NCI-H2196 (cell line): ENCODE measurements at regions not wholly inside any gene's neighbourhood (a gene's known extent, or its start where the extent isn't known, plus 50 kb on each side); places are given as distances from the start of the nearest gene placed in this dataset.
"Not testable (repeated sequence)": the region's sequence is repeated elsewhere in the genome, so short reads cannot be mapped to it uniquely, and the experiment has no call there.

Experiments
- DNase-seq: peaks from one replicate; lab custom pipeline; 2025; ENCODE audit not compliant: unreplicated experiment; lab: John Stamatoyannopoulos, UW

DNA sequence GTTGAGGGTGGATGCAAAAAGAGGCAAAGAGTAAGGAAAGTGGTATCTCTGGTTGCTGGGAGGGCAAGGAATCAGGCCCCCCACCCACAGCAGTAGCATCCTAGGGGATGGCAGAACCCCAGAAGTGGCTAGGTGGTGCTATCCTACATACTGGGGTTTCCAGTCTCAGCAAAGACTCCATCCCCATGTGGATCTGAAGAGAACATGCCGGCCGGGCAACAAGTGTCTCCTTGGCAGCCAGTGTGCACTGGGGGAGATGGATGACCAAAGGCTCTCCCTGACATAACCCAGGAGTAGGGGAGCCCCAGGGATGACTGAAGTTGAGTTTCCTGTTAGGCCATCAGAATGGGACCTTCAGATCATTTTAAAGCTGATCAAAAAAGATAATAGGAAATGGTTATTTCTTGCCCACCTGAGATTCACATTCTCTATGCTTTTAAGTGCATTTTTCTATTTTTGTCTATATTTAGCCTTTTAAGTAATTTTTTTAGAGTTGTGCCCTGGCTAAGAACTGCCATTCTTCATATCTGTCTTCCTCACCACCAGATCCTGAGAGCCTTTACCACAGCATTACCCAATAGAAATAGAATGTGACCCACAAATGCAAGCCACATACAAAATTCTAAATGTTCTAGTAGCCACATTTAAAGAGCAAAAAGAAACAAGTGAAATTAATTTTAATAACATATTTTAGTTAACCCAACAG is 78.7 kb upstream of the SMIM23 start:
- DNase-seq: no peak

DNA sequence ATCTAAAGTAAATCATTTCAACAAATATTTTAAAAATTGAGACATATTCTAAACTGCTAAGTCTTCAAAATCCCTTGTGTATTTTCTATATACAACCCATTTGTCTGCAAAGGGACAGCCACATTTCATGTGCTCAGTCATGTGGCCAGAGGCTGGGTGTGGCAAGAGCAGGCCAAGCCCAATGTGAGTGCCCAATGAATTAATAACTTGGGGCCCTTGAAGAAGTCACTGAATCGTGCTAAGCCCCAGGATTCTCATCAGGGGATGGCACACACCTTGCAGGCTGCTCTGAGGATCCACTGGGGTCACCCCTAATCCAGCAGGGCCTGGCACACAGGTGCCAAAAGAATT is 78.2 kb upstream of the SMIM23 start:
- DNase-seq: no peak

DNA sequence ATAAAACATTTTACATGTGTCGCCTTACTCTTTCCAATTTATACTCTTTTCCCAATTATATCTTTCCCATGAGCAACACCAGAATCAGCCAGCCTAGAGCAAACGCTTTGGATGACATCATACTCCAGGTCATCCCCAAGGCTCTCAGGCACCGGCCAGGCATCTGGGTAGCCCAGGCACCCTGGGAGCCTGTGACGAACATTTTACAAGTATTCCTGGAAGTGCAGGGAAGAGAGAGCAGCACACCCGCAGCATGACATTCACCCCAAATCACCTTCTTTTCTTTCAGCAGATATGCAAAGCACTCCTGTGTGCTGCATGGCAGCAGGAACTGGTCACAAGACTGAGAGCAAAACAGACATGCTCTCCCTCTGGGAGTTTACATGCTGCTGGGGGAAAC is 75.7 kb upstream of the SMIM23 start:
- no peak for DNase-seq

DNA sequence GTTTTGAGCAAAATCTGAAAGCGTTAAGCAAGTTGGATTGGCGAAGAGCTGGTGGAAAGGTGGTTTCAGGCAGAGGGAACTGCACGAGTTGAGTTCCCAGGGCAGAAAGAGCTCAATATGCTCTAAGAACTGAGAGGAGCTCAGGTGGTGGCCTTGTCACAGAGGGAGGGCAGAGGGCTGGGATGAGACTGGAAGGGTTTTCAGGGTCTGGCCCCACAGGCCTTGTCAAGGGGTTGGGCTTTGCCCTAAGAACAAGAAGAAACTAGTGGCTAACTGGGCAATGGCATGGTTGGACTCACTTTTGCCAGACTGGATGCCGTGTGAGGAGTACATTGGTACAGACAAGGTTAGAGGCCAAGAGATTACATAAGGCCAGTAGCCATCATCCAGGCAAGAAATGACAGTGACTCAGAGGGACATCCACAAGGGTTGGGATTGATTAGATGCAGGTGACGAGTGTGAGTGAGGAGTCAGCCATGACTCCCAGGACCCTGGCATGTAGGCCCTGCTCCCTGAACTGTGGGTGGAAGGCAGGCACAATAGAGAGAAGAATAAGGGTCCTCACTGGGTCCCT is 75.1 kb upstream of the SMIM23 start:
- no peak for DNase-seq

DNA sequence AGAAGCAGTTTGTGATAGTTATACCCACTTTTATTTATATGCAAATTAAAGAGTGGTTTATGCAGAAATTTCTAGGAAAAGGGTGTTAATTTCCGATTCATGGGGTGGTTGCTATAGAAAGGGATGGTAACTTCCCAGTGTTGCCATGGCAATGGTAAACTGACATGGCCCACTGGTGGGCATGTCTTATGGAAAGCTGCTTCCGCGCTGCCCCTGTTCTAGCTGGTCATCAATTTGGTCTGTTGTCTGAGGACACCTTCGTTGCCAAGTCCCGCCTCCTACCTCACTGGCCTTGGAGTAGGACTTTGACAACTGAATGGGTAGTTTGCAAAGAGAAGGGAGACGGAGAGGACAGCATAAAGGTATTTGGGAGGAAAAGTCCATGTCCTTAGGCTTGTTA is 74.0 kb upstream of the SMIM23 start:
- no peak for DNase-seq

DNA sequence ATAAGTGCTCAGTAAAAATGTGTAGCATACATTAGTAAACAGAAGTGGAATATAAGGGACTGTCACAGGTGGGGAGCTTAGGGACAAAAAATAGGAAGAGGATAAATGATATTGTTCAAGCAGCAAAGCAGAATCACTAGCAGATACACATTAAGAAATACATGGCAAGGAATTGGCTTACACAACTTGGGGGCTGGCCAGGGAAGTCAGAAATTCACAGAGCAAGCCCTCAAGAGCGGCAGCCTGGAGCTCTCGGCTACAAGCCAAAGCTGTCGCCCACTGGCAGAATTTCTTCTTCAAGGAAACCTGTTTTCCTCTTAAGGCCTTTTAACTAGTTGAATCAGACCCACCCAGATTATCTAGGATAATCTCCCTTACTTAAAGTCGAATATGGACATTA is 73.0 kb upstream of the SMIM23 start:
- no peak for DNase-seq

DNA sequence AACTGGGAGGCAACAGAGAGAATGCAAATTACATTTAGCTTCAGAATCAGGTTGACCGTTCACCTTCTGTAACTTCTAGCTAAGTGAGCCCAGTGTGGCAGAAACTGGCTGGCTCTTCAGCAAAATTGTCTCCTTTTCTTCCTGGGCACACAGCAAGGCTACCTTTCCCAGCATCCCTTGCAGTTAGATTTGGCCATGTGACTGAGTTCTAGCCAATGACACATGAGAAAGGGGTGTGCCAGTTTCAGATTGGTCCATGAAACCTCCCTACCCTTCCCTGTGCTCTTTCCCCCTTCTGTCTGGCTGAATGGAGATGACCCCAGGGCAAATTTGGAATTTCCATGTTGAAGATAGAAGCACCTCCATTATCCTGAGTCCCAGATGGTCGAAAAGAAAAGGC is 72.5 kb upstream of the SMIM23 start:
- no peak for DNase-seq

- no peak for DNase-seq
Measured at GRCh38 chr5:171714261-171714660, 71.4 kb upstream of the SMIM23 start.

DNA sequence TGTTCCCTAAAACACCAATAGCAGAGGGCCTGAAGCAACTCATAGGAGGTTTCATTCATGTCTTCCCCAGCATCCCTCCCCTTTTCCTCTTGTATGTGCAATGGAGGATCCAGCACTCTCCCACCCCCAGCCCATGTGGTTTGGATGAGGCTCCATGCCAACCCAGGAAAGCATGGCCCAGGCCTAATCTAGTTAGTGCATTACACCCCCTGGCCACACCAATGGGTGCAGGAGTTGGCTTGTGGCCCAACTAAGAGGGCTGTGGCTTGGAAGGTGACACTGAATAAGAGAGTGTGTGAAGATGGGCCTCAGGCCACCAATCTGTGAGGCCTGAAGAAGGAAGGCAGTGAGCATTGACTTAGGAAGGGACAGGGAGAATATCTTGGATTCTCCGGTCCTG is 70.8 kb upstream of the SMIM23 start:
- DNase-seq: no peak

- no peak for DNase-seq
Measured at GRCh38 chr5:171715551-171715950, 70.1 kb upstream of the SMIM23 start.

- DNase-seq: no peak
Measured at GRCh38 chr5:171720086-171720485, 65.5 kb upstream of the SMIM23 start.

DNA sequence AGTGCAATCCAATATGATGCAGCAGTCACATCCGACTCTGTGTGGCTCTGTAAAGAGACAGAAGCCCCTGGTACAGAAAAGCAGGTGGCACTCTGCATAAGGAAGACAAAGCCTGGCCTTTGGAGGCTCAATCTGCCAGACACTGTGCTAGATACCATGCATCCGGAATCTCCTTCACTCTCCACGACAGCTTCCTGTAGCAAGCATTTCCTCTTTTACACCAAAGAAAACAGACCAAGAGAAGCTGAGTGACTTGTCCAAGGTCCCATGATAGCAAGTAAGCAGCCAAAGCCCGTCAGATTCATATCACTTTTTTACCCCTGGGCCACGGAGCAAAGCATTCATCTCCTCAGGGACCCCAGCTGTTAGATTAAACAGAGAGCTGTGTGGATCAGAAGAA is 64.2 kb upstream of the SMIM23 start:
- DNase-seq: no peak

GRCh38 chr5:171724468-171725204 is 61.0 kb upstream of the SMIM23 start:
- DNase-seq: no peak

- no peak for DNase-seq
Measured at GRCh38 chr5:171725205-171725601, 60.4 kb upstream of the SMIM23 start.

GRCh38 chr5:171726819-171727218 is 58.8 kb upstream of the SMIM23 start:
- not testable (repeated sequence) for DNase-seq

- DNase-seq: no peak
Measured at GRCh38 chr5:171728686-171729085, 56.9 kb upstream of the SMIM23 start.
